Upper lobe of left lung (tissue), 6 donors: ENCODE measurements at regions not wholly inside any gene's neighbourhood (a gene's known extent, or its start where the extent isn't known, plus 50 kb on each side); places are given as distances from the start of the nearest gene placed in this dataset.

Source experiments
- ATAC-seq, 2 donors: fragments of 200-7000 bp; cut with Tn5 transposase; one replicate each; pipeline ENCODE4 v1.9.1; 2022; ENCODE audit warnings: mild to moderate bottlenecking in 2 of 2, moderate library complexity in 2 of 2; ENCODE audit not compliant: low FRiP score in 2 of 2
- DNase-seq, 2 donors: peaks; one replicate each; pipeline ENCODE4 v3.0.0-alpha.2; 2019 to 2020
- H3K27ac ChIP-seq, 4 donors: fragments of 200-600 bp; sonication (generic); one replicate each; pipeline ENCODE4 v1.5.1; 2016 to 2019
- H3K27me3 ChIP-seq, 4 donors: fragments of 200-600 bp; sonication (generic); one replicate each; pipeline ENCODE4 v1.5.1; 2017 to 2019
- H3K36me3 ChIP-seq, 4 donors: fragments of 200-600 bp; sonication (generic); one replicate each; pipeline ENCODE4 v1.5.1; 2016 to 2019
- H3K4me1 ChIP-seq, 4 donors: fragments of 200-600 bp; sonication (generic); one replicate each; pipeline ENCODE4 v1.5.1; 2018 to 2019
- H3K4me3 ChIP-seq, 4 donors: fragments of 200-600 bp; sonication (generic); one replicate each; pipeline ENCODE4 v1.5.1; 2017 to 2019; ENCODE audit warnings: mild to moderate bottlenecking in 2 of 4, moderate library complexity in 1 of 4
- H3K9me3 ChIP-seq, 4 donors: fragments of 200-600 bp; sonication (generic); one replicate each; pipeline ENCODE4 v1.5.1; 2018 to 2019
- EP300 ChIP-seq, 4 donors: sonication (generic); formaldehyde crosslinking; IDR thresholded peaks; one replicate each; pipeline ENCODE4 v1.5.1; 2017; ENCODE audit warnings: antibody characterized with exemption in 4 of 4, control low read depth in 2 of 4
- POLR2A ChIP-seq, 4 donors: fragments of 450-650 bp; IDR thresholded peaks; one replicate each; pipeline ENCODE4 v1.5.1; 2016 to 2017; ENCODE audit warnings: antibody characterized with exemption in 4 of 4, mild to moderate bottlenecking in 2 of 4
- POLR2AphosphoS5 ChIP-seq, 2 donors: sonication (generic); formaldehyde crosslinking; IDR thresholded peaks; one replicate each; pipeline ENCODE4 v1.5.1; 2017; ENCODE audit warnings: antibody characterized with exemption in 2 of 2
- WGBS, 2 donors: methylation state at CpG; one replicate each; pipeline ENCODE4 v1.1.5; 2017 to 2018; 5-methylcytosine and 5-hydroxymethylcytosine counted together
- TF ChIP-seq, protein P1 (sequence below), 6 experiments: fragments of 450-650 bp in 4 of 6; fragments of 200-600 bp in 2 of 6; sonication (generic) in 2 of 6; IDR thresholded peaks; one replicate each; pipeline ENCODE4 v1.5.1; 2016 to 2019; ENCODE audit warnings: antibody characterized with exemption in 6 of 6
- donor health status: DM: no; HTN: no; CAD: no; lungs with moderate emphysema.
- donor health status: DM: no; HTN: yes; CAD: no; lungs with severe emphysema.

DNA sequence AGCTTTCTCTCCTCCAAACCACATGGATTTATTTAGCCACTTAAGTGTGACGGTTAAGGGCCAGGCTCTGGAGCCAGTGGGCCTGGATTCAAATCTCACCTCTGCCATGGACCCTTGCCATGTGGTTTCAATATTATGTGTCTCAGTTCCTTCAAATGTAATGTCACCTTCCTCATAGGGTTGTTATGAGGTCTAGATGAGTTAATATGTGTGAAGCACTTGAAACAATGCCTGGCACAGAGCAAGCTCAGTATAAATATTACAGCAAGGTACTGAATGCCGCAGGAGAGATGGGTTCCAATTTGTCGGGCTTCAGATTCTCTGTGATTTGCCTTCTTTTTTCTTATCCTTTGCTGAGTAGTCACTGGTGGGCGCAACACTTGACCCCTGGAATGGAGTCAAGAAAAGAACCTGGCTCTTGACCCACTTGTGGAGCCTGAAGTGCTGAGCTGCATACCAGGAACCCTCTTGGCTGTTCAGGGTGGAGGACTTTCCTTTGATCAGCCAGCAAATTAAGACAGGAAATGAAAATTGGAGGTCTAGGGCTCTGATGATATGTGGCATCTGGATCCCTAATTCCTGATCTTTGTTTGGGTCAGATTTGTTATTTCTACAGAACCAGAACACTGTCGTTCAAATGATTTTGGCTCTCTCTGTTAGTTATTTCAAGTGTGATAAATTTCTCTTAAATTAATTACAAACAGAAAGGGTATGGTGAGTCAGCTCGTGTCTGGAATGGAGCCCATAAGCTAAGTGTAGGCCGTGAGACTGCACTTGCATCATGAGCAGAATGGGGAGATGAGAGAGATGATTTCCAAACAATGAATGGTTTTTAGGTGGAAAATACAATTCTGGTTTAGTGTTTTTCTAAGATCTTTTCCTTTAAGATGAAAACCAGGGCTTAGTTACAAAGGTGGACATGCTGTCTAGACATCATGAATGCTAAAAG, 293.0 kb downstream of the KCNS3 start:
- H3K4me1 ChIP-seq = peaks cover 0 to 26% (median 20%) of the 10 kb centered on the region in 4 donors
- no peaks in the 10 kb centered on the region for H3K27me3 ChIP-seq
- no peak for TF ChIP-seq POLR2A (IDR thresholded peaks at IDR 0.05)
- TF ChIP-seq EP300 (IDR thresholded peaks at IDR 0.05) = no peak
- no peak for TF ChIP-seq POLR2AphosphoS5 (IDR thresholded peaks at IDR 0.05)
- TF ChIP-seq, protein P1, sequence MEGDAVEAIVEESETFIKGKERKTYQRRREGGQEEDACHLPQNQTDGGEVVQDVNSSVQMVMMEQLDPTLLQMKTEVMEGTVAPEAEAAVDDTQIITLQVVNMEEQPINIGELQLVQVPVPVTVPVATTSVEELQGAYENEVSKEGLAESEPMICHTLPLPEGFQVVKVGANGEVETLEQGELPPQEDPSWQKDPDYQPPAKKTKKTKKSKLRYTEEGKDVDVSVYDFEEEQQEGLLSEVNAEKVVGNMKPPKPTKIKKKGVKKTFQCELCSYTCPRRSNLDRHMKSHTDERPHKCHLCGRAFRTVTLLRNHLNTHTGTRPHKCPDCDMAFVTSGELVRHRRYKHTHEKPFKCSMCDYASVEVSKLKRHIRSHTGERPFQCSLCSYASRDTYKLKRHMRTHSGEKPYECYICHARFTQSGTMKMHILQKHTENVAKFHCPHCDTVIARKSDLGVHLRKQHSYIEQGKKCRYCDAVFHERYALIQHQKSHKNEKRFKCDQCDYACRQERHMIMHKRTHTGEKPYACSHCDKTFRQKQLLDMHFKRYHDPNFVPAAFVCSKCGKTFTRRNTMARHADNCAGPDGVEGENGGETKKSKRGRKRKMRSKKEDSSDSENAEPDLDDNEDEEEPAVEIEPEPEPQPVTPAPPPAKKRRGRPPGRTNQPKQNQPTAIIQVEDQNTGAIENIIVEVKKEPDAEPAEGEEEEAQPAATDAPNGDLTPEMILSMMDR (IDR thresholded peaks at IDR 0.05) = no peak
- H3K27ac ChIP-seq = peak overlapping the region in 3 of 4 donors; percentile 3 to 20 (median 8)
- no peak overlapping the region for H3K4me3 ChIP-seq
- DNase-seq (peak in 1 of 2 donors; percentile 54), ATAC-seq (peak; percentile 65 to 70)
- H3K36me3 ChIP-seq = no peaks in the 10 kb centered on the region
- H3K9me3 ChIP-seq = no peaks in the 10 kb centered on the region
- 47 to 48% methylated on average over 7 of the region's 7 CpGs for WGBS, 2 donors

DNA sequence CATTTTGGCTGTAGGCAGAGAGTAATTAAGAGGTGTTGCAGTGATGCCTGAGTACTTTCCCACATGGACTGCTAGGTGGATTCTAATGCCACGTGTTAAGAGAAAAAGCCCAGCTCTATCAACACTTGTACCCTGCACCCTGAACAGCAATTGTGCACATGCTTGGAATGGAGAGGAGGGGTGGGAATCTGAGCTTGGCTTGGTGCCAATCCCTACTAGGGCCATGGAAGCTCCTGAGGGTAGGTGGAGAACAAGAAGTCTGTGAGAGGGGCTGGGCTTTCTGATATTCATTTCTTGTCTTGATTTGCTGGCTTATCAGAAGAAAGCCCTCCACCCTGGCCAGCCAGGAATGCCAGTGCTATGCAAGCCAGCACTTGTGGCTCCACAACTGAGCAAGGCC, 292.2 kb downstream of the KCNS3 start:
- WGBS, 2 donors = 57 to 71% methylated on average over 1 of the region's 1 CpG
- DNase-seq = no peak
- no peak for ATAC-seq
- Histone ChIP-seq H3K9me3 (no peaks in the 10 kb centered on the region), H3K27me3 (no peaks in the 10 kb centered on the region), H3K36me3 (no peaks in the 10 kb centered on the region), H3K27ac (peak overlapping the region in 2 of 4 donors; percentile 8 to 20), H3K4me3 (no peak overlapping the region), H3K4me1 (peaks cover 0 to 26% (median 20%) of the 10 kb centered on the region in 4 donors)
- no peak for TF ChIP-seq POLR2A (IDR thresholded peaks at IDR 0.05)
- no peak for TF ChIP-seq POLR2AphosphoS5 (IDR thresholded peaks at IDR 0.05)
- TF ChIP-seq, protein P1 (IDR thresholded peaks at IDR 0.05) = no peak
- TF ChIP-seq EP300 (IDR thresholded peaks at IDR 0.05) = no peak

DNA sequence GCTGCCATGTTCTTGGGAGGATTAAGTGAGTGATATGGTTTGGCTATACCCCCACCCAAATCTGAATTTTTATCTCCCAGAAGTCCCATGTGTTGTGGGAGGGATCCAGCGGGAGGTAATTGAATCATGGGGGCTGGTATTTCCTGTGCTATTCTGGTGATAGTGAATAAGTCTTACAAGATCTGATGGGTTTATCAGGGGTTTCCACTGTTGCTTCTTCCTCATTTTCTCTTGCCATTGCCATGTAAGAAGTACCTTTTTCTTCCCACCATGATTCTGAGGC, 291.4 kb downstream of the KCNS3 start:
- Histone ChIP-seq H3K9me3 (no peaks in the 10 kb centered on the region), H3K27ac (no peak overlapping the region), H3K4me3 (no peak overlapping the region), H3K36me3 (no peaks in the 10 kb centered on the region), H3K27me3 (no peaks in the 10 kb centered on the region), H3K4me1 (peaks cover 0 to 26% (median 20%) of the 10 kb centered on the region in 4 donors)
- ATAC-seq (no peak), DNase-seq (no peak)
- 81 to 92% methylated on average over 1 of the region's 1 CpG for WGBS, 2 donors
- TF ChIP-seq POLR2AphosphoS5 (IDR thresholded peaks at IDR 0.05) = no peak
- TF ChIP-seq, protein P1 (IDR thresholded peaks at IDR 0.05) = no peak
- TF ChIP-seq POLR2A (IDR thresholded peaks at IDR 0.05) = no peak
- TF ChIP-seq EP300 (IDR thresholded peaks at IDR 0.05) = no peak

DNA sequence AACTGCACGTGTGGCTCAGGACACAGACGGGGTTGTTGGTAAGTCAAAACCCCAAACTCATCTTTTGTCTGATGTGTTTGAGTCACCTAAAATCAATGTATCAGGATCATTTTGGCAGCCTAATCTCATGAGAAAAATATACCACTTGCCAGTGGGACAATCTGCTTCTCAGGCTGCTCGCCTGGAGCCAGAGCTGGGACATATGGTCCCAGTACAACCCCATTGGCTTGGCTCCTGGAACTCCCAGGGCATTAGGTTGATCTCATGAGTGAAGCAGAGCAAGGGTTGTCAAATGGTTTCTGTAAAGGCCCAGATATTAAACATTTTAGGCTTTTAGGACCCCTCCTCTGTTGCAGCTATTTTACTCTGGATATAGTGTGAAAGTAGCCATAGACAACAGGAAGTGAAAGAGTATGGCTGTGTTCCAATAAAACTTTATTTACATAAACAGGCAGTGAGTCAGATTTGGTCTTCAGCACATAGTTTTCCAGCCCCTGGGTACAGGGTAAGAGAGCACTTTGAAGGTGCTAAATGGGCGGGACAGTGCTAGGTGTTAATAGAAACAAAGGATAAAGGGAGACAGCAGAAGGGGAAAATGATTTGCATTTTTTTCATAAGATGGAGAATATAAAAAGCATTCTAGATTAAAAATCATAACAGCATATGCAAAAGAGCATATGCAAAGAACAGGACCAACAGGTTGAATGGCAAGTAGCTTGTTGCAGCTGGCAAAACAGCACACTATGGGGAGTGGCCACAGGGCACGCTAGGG, 290.8 kb downstream of the KCNS3 start:
- no peak overlapping the region for H3K27ac ChIP-seq
- no peaks in the 10 kb centered on the region for H3K9me3 ChIP-seq
- DNase-seq (no peak), ATAC-seq (peak in 1 of 2 donors; percentile 13)
- 83 to 86% methylated on average over 5 of the region's 5 CpGs for WGBS, 2 donors
- peaks cover 0 to 26% (median 20%) of the 10 kb centered on the region in 4 donors for H3K4me1 ChIP-seq
- no peaks in the 10 kb centered on the region for H3K27me3 ChIP-seq
- TF ChIP-seq, protein P1 (IDR thresholded peaks at IDR 0.05) = no peak
- no peak for TF ChIP-seq POLR2AphosphoS5 (IDR thresholded peaks at IDR 0.05)
- no peaks in the 10 kb centered on the region for H3K36me3 ChIP-seq
- no peak overlapping the region for H3K4me3 ChIP-seq
